Stimulated activated CD4-positive, alpha-beta T cell treated with anti-CD3 and anti-CD28 coated beads, TNF-alpha, amount 100 ng/mL, for 4 hours (primary cell): ENCODE measurements at regions not wholly inside any gene's neighbourhood (a gene's known extent, or its start where the extent isn't known, plus 50 kb on each side); places are given as distances from the start of the nearest gene placed in this dataset.
"Not testable (repeated sequence)": the region's sequence is repeated elsewhere in the genome, so short reads cannot be mapped to it uniquely, and the experiment has no call there.

Experiments
- DNase-seq, 3 experiments: peaks; one replicate each; pipeline ENCODE4 v3.0.0-alpha.2; 2020; ENCODE audit warnings: low read depth in 3 of 3

GRCh38 chr7:65251851-65252620 lies 121.6 kb upstream of the ZNF92 start:
- no peak for DNase-seq

- DNase-seq, result no peak
Measured at GRCh38 chr7:65250697-65251395, 122.8 kb upstream of the ZNF92 start.

- no peak for DNase-seq
Measured at GRCh38 chr7:65250216-65250615, 123.4 kb upstream of the ZNF92 start.

GRCh38 chr7:65247491-65247890 lies 126.2 kb upstream of the ZNF92 start:
- no peak for DNase-seq

- DNase-seq, result no peak
Measured at GRCh38 chr7:65239707-65240352, 133.8 kb upstream of the ZNF92 start.

GRCh38 chr7:65239324-65239706 lies 134.3 kb upstream of the ZNF92 start:
- DNase-seq, result no peak

- DNase-seq, result no peak
Measured at GRCh38 chr7:65238785-65239184, 134.9 kb upstream of the ZNF92 start.

- DNase-seq, result no peak
Measured at GRCh38 chr7:65235586-65235985, 138.1 kb upstream of the ZNF92 start.

GRCh38 chr7:65233409-65234034 lies 140.1 kb upstream of the ZNF92 start:
- no peak for DNase-seq

GRCh38 chr7:65230231-65230630 lies 143.4 kb upstream of the ZNF92 start:
- no peak for DNase-seq

GRCh38 chr7:65225422-65226006 lies 148.1 kb upstream of the ZNF92 start:
- DNase-seq, result no peak

GRCh38 chr7:65222655-65223054 lies 151.0 kb upstream of the ZNF92 start:
- DNase-seq, result no peak

- no peak for DNase-seq
Measured at GRCh38 chr7:65221683-65222082, 152.0 kb upstream of the ZNF92 start.

- no peak for DNase-seq
Measured at GRCh38 chr7:65219623-65220022, 154.0 kb upstream of the ZNF92 start.

GRCh38 chr7:65216469-65216868 lies 157.2 kb upstream of the ZNF92 start:
- peak; percentile 9 to 26 (median 19) for DNase-seq

- not testable (repeated sequence) for DNase-seq
Measured at GRCh38 chr7:65213260-65213659, 160.4 kb upstream of the ZNF92 start.

- DNase-seq, result not testable (repeated sequence)
Measured at GRCh38 chr7:65199221-65199620, 174.4 kb upstream of the ZNF92 start.

GRCh38 chr7:65193334-65194058 lies 180.2 kb upstream of the ZNF92 start:
- DNase-seq, result not testable (repeated sequence)

GRCh38 chr7:65177041-65177440 lies 170.6 kb upstream of the ERV3-1 start:
- not testable (repeated sequence) for DNase-seq

- DNase-seq, result not testable (repeated sequence)
Measured at GRCh38 chr7:65150105-65150504, 143.6 kb upstream of the ERV3-1 start.
